ENCODE measurements at regions not wholly inside any gene's neighbourhood (a gene's known extent, or its start where the extent isn't known, plus 50 kb on each side); places are given as distances from the start of the nearest gene placed in this dataset.
"Not testable (repeated sequence)": the region's sequence is repeated elsewhere in the genome, so short reads cannot be mapped to it uniquely, and the experiment has no call there.

- Histone ChIP-seq H3K9me3 (ENCODE audit: severe bottlenecking) (no peaks in the 10 kb centered on the region), H3K4me3 (ENCODE audit: severe bottlenecking) (no peak overlapping the region), H3K36me3 (ENCODE audit: low read depth) (no peaks in the 10 kb centered on the region), H3K27me3 (ENCODE audit: insufficient read depth, poor library complexity, severe bottlenecking) (no peaks in the 10 kb centered on the region), H3K27ac (ENCODE audit: poor library complexity, severe bottlenecking) (no peak overlapping the region), H3K4me1 (ENCODE audit: insufficient read depth, poor library complexity, severe bottlenecking) (no peaks in the 10 kb centered on the region)
- ATAC-seq (ENCODE audit: low read depth): no peak
- no peak for TF ChIP-seq CTCF (IDR thresholded peaks at IDR 0.05; ENCODE audit: poor library complexity, severe bottlenecking)
- no peak for DNase-seq (ENCODE audit: low spot score)
Observed at GRCh38 chr2:203636588-203637470, 69.6 kb upstream of the CD28 start.

GRCh38 chr2:203637471-203638167 lies 68.8 kb upstream of the CD28 start:
- DNase-seq (ENCODE audit: low spot score) (no peak), ATAC-seq (ENCODE audit: low read depth) (no peak)
- no peaks in the 10 kb centered on the region for H3K27me3 ChIP-seq (ENCODE audit: insufficient read depth, poor library complexity, severe bottlenecking)
- no peak overlapping the region for H3K27ac ChIP-seq (ENCODE audit: poor library complexity, severe bottlenecking)
- no peak overlapping the region for H3K4me3 ChIP-seq (ENCODE audit: severe bottlenecking)
- no peaks in the 10 kb centered on the region for H3K36me3 ChIP-seq (ENCODE audit: low read depth)
- no peak for TF ChIP-seq CTCF (IDR thresholded peaks at IDR 0.05; ENCODE audit: poor library complexity, severe bottlenecking)
- no peaks in the 10 kb centered on the region for H3K9me3 ChIP-seq (ENCODE audit: severe bottlenecking)
- H3K4me1 ChIP-seq (ENCODE audit: insufficient read depth, poor library complexity, severe bottlenecking): no peaks in the 10 kb centered on the region

- H3K4me1 ChIP-seq (ENCODE audit: insufficient read depth, poor library complexity, severe bottlenecking); H3K4me3 ChIP-seq (ENCODE audit: severe bottlenecking); ATAC-seq (ENCODE audit: low read depth); H3K27ac ChIP-seq (ENCODE audit: poor library complexity, severe bottlenecking); H3K36me3 ChIP-seq (ENCODE audit: low read depth); DNase-seq (ENCODE audit: low spot score); H3K9me3 ChIP-seq (ENCODE audit: severe bottlenecking); H3K27me3 ChIP-seq (ENCODE audit: insufficient read depth, poor library complexity, severe bottlenecking): not testable (repeated sequence)
Observed at GRCh38 chr2:203641865-203642264, 64.6 kb upstream of the CD28 start.

GRCh38 chr2:203642841-203643240 lies 63.6 kb upstream of the CD28 start:
- DNase-seq (ENCODE audit: low spot score); ATAC-seq (ENCODE audit: low read depth); H3K4me1 ChIP-seq (ENCODE audit: insufficient read depth, poor library complexity, severe bottlenecking); H3K27ac ChIP-seq (ENCODE audit: poor library complexity, severe bottlenecking); H3K36me3 ChIP-seq (ENCODE audit: low read depth); H3K4me3 ChIP-seq (ENCODE audit: severe bottlenecking); H3K27me3 ChIP-seq (ENCODE audit: insufficient read depth, poor library complexity, severe bottlenecking); H3K9me3 ChIP-seq (ENCODE audit: severe bottlenecking): not testable (repeated sequence)

- ATAC-seq (ENCODE audit: low read depth): no peak
- H3K27ac ChIP-seq (ENCODE audit: poor library complexity, severe bottlenecking): no peak overlapping the region
- H3K27me3 ChIP-seq (ENCODE audit: insufficient read depth, poor library complexity, severe bottlenecking): no peaks in the 10 kb centered on the region
- no peak for TF ChIP-seq CTCF (IDR thresholded peaks at IDR 0.05; ENCODE audit: poor library complexity, severe bottlenecking)
- no peaks in the 10 kb centered on the region for H3K36me3 ChIP-seq (ENCODE audit: low read depth)
- peaks cover 17% of the 10 kb centered on the region for H3K4me1 ChIP-seq (ENCODE audit: insufficient read depth, poor library complexity, severe bottlenecking)
- DNase-seq (ENCODE audit: low spot score): no peak
- no peak overlapping the region for H3K4me3 ChIP-seq (ENCODE audit: severe bottlenecking)
- H3K9me3 ChIP-seq (ENCODE audit: severe bottlenecking): no peaks in the 10 kb centered on the region
Observed at GRCh38 chr2:203645831-203646230, 60.6 kb upstream of the CD28 start.

All from RWPE2 (cell line).